Liver (tissue), 7 donors: ENCODE measurements at regions not wholly inside any gene's neighbourhood (a gene's known extent, or its start where the extent isn't known, plus 50 kb on each side); places are given as distances from the start of the nearest gene placed in this dataset.

ENCODE experiments used
- DNase-seq: peaks from one replicate; pipeline ENCODE4 v3.0.0-alpha.2; 2017; ENCODE audit warnings: low spot score
- H3K27ac ChIP-seq, 2 donors: one replicate each; pipeline ENCODE4 v1.7.0; 2013; ENCODE audit warnings: inconsistent platforms in 2 of 2, low read length in 2 of 2, control low read depth in 1 of 2, low read depth in 1 of 2, mild to moderate bottlenecking in 1 of 2
- H3K27me3 ChIP-seq, 4 donors: one replicate each; pipeline versions ENCODE4 v1.6.1 to v1.7.0; 2013; ENCODE audit warnings: low read length in 3 of 4, inconsistent platforms in 1 of 4, mild to moderate bottlenecking in 1 of 4, moderate library complexity in 1 of 4; ENCODE audit not compliant: control insufficient read depth in 4 of 4, insufficient read depth in 4 of 4
- H3K36me3 ChIP-seq, 4 donors: one replicate each; pipeline versions ENCODE4 v1.6.1 to v1.7.0; 2013; ENCODE audit warnings: low read length in 3 of 4, mild to moderate bottlenecking in 3 of 4, low read depth in 1 of 4, moderate library complexity in 1 of 4; ENCODE audit not compliant: control insufficient read depth in 4 of 4, insufficient read depth in 3 of 4
- H3K4me1 ChIP-seq, 4 donors: one replicate each; pipeline versions ENCODE4 v1.6.1 to v1.7.0; 2013; ENCODE audit warnings: low read length in 3 of 4, mild to moderate bottlenecking in 3 of 4, moderate library complexity in 1 of 4; ENCODE audit not compliant: control insufficient read depth in 4 of 4, insufficient read depth in 4 of 4
- H3K4me3 ChIP-seq, 3 donors: one replicate each; pipeline versions ENCODE4 v1.6.1 to v1.7.0; 2013; ENCODE audit warnings: low read length in 3 of 3, control low read depth in 1 of 3, low read depth in 1 of 3, mild to moderate bottlenecking in 1 of 3
- H3K9ac ChIP-seq, 2 donors: one replicate each; pipeline ENCODE4 v1.7.0; 2013; ENCODE audit warnings: low read length in 2 of 2, mild to moderate bottlenecking in 2 of 2, moderate library complexity in 2 of 2, control low read depth in 1 of 2, low read depth in 1 of 2
- H3K9me3 ChIP-seq, 4 donors: one replicate each; pipeline versions ENCODE4 v1.6.1 to v1.7.0; 2013; ENCODE audit warnings: low read length in 3 of 4; ENCODE audit not compliant: control insufficient read depth in 4 of 4
- EGR1 ChIP-seq, 2 donors: IDR thresholded peaks; 2 replicates each; pipeline ENCODE4 v1.6.1; 2016 to 2018; ENCODE audit warnings: antibody characterized with exemption in 2 of 2, low read depth in 2 of 2
- FOXA1 ChIP-seq: IDR thresholded peaks from 2 replicates; pipeline ENCODE4 v1.6.1; 2016; ENCODE audit warnings: antibody characterized with exemption
- FOXA2 ChIP-seq: IDR thresholded peaks from 2 replicates; pipeline ENCODE4 v1.6.1; 2016; ENCODE audit warnings: antibody characterized with exemption
- GABPA ChIP-seq, 2 donors: IDR thresholded peaks in 1 of 2; conservative IDR thresholded peaks in 1 of 2; 2 replicates each; pipeline ENCODE4 v1.6.1; 2016; ENCODE audit warnings: antibody characterized with exemption in 2 of 2, mild to moderate bottlenecking in 1 of 2, moderate library complexity in 1 of 2
- HNF4A ChIP-seq, 2 donors: conservative IDR thresholded peaks; 2 replicates each; pipeline ENCODE4 v1.6.1; 2016; ENCODE audit warnings: antibody characterized with exemption in 2 of 2, mild to moderate bottlenecking in 2 of 2
- HNF4G ChIP-seq: IDR thresholded peaks from 2 replicates; pipeline ENCODE4 v1.6.1; 2016; ENCODE audit warnings: antibody characterized with exemption
- JUND ChIP-seq, 2 donors: IDR thresholded peaks; 2 replicates each; pipeline ENCODE4 v1.6.1; 2016; ENCODE audit warnings: antibody characterized with exemption in 2 of 2
- NR2F2 ChIP-seq: IDR thresholded peaks from 2 replicates; pipeline ENCODE4 v1.6.1; 2016; ENCODE audit warnings: antibody characterized with exemption
- RAD21 ChIP-seq, 2 donors: IDR thresholded peaks; 2 replicates each; pipeline ENCODE4 v1.6.1; 2016; ENCODE audit warnings: antibody characterized with exemption in 2 of 2, mild to moderate bottlenecking in 2 of 2
- RXRA ChIP-seq, 2 donors: IDR thresholded peaks; 2 replicates each; pipeline ENCODE4 v1.6.1; 2017 to 2018; ENCODE audit warnings: antibody characterized with exemption in 2 of 2, mild to moderate bottlenecking in 1 of 2
- SP1 ChIP-seq: IDR thresholded peaks from 2 replicates; pipeline ENCODE4 v1.6.1; 2018; ENCODE audit warnings: antibody characterized with exemption, mild to moderate bottlenecking
- TAF1 ChIP-seq: conservative IDR thresholded peaks from 2 replicates; pipeline ENCODE4 v1.6.1; 2016; ENCODE audit warnings: antibody characterized with exemption, mild to moderate bottlenecking
- YY1 ChIP-seq: IDR thresholded peaks from 2 replicates; pipeline ENCODE4 v1.6.1; 2016; ENCODE audit warnings: antibody characterized with exemption, mild to moderate bottlenecking
- TF ChIP-seq, protein P1 (sequence below): IDR thresholded peaks from 2 replicates; pipeline ENCODE4 v1.6.1; 2016; ENCODE audit warnings: antibody characterized with exemption
- TF ChIP-seq, protein P2 (sequence below): IDR thresholded peaks from 2 replicates; pipeline ENCODE4 v1.6.1; 2016; ENCODE audit warnings: antibody characterized with exemption
- TF ChIP-seq, protein P3 (sequence below): IDR thresholded peaks from 2 replicates; pipeline ENCODE4 v1.6.1; 2016; ENCODE audit warnings: antibody characterized with exemption
- TF ChIP-seq, protein P4 (sequence below): fragments of 150-350 bp; IDR thresholded peaks from 2 replicates; pipeline ENCODE4 v1.5.1; 2017; ENCODE audit warnings: improper control_type of control experiment, low read depth, low read length; ENCODE audit not compliant: missing input control
- donor health status: healthy.
- donor health status: healthy.
- donor health status: healthy.
- donor health status: healthy.

DNA sequence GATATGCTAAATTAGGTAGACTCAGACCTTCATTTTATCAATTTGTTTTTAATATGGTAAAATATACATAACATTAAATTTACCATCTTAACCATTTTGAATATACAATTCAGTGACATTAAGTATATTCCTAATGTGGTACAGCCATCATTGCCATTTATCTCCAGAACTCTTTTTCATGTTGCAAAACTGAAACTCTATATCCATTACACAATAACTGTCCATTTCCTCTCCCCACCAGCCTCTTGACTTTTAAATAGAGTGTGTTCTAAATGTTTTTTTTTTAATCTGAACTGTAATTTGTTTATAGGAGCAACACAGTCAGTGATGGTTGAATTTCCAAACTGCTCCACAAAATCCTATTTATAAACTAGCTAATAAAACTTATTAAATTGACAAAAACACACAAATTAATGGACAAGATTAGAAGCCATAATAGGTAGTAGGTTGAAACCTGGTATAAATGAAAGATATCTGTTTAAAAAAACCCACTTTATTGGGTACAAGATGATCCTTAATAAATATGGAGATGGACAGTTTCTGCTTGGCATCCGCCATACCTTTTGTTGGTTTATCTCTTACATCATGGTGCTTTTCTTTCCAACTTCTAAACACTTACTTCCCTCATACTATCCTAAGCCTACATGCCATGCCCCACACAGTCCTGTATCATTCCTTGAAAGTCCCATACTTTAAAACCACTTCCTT is 142.4 kb downstream of the ZPLD1 start (continued):
- TF ChIP-seq, protein P1, sequence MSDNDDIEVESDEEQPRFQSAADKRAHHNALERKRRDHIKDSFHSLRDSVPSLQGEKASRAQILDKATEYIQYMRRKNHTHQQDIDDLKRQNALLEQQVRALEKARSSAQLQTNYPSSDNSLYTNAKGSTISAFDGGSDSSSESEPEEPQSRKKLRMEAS = no peak
- TF ChIP-seq JUND (IDR thresholded peaks at IDR 0.05) (no peak), GABPA (IDR thresholded peaks at IDR 0.05 in 1 of 2, conservative IDR thresholded peaks at IDR 0.05 in 1 of 2) (no peak), NR2F2 (no peak)
- TF ChIP-seq, protein P2, sequence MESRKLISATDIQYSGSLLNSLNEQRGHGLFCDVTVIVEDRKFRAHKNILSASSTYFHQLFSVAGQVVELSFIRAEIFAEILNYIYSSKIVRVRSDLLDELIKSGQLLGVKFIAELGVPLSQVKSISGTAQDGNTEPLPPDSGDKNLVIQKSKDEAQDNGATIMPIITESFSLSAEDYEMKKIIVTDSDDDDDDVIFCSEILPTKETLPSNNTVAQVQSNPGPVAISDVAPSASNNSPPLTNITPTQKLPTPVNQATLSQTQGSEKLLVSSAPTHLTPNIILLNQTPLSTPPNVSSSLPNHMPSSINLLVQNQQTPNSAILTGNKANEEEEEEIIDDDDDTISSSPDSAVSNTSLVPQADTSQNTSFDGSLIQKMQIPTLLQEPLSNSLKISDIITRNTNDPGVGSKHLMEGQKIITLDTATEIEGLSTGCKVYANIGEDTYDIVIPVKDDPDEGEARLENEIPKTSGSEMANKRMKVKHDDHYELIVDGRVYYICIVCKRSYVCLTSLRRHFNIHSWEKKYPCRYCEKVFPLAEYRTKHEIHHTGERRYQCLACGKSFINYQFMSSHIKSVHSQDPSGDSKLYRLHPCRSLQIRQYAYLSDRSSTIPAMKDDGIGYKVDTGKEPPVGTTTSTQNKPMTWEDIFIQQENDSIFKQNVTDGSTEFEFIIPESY = no peak

DNA sequence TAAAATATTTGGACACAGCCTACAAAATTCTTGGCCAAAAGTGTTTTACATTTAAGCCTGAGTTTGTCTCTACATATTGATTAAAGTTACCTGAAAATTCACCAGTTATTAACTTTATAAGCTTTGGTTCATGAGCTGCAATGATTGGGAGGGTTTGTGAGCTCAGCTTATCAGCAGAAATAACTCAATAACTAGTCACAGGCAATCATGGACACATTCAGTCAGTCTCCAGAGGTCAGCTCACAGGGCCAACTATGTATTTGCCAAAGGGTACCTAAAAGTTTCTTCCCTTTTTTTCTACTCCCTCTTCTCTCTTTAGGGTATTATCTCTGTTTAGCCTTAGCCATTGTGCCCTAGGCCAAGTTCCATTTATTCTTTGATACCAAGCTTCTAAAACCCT is 145.9 kb downstream of the ZPLD1 start:
- peaks cover 0 to 6% (median under 1%) of the 10 kb centered on the region in 4 donors for H3K4me1 ChIP-seq
- no peak for TF ChIP-seq NR2F2
- TF ChIP-seq, protein P1 = no peak
- no peak for TF ChIP-seq GABPA (IDR thresholded peaks at IDR 0.05 in 1 of 2, conservative IDR thresholded peaks at IDR 0.05 in 1 of 2)
- TF ChIP-seq, protein P3, sequence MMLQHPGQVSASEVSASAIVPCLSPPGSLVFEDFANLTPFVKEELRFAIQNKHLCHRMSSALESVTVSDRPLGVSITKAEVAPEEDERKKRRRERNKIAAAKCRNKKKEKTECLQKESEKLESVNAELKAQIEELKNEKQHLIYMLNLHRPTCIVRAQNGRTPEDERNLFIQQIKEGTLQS = no peak
- TF ChIP-seq, protein P2 = no peak
- TF ChIP-seq FOXA2 = no peak
- TF ChIP-seq HNF4A (conservative IDR thresholded peaks at IDR 0.05) = no peak
- no peak for TF ChIP-seq FOXA1
- TF ChIP-seq JUND (IDR thresholded peaks at IDR 0.05) = no peak
- TF ChIP-seq, protein P4, sequence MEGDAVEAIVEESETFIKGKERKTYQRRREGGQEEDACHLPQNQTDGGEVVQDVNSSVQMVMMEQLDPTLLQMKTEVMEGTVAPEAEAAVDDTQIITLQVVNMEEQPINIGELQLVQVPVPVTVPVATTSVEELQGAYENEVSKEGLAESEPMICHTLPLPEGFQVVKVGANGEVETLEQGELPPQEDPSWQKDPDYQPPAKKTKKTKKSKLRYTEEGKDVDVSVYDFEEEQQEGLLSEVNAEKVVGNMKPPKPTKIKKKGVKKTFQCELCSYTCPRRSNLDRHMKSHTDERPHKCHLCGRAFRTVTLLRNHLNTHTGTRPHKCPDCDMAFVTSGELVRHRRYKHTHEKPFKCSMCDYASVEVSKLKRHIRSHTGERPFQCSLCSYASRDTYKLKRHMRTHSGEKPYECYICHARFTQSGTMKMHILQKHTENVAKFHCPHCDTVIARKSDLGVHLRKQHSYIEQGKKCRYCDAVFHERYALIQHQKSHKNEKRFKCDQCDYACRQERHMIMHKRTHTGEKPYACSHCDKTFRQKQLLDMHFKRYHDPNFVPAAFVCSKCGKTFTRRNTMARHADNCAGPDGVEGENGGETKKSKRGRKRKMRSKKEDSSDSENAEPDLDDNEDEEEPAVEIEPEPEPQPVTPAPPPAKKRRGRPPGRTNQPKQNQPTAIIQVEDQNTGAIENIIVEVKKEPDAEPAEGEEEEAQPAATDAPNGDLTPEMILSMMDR = no peak
- no peak for TF ChIP-seq SP1
- TF ChIP-seq TAF1 = no peak
- TF ChIP-seq RXRA (IDR thresholded peaks at IDR 0.05) = no peak
- no peak for TF ChIP-seq RAD21 (IDR thresholded peaks at IDR 0.05)
- no peak for TF ChIP-seq YY1
- no peak for TF ChIP-seq EGR1 (IDR thresholded peaks at IDR 0.05; ENCODE audit: low read depth in 2 of 2)
- TF ChIP-seq HNF4G = no peak
- H3K9me3 ChIP-seq = no peaks in the 10 kb centered on the region
- H3K27me3 ChIP-seq = no peaks in the 10 kb centered on the region
- H3K4me3 ChIP-seq = no peak overlapping the region
- no peaks in the 10 kb centered on the region for H3K36me3 ChIP-seq
- no peak overlapping the region for H3K9ac ChIP-seq
- no peak overlapping the region for H3K27ac ChIP-seq
- no peak for DNase-seq
